LoVo (cell line): ENCODE measurements at regions not wholly inside any gene's neighbourhood (a gene's known extent, or its start where the extent isn't known, plus 50 kb on each side); places are given as distances from the start of the nearest gene placed in this dataset.

Experiments
- DNase-seq: peaks from one replicate; pipeline ENCODE4 v3.0.0-alpha.2; 2016; ENCODE audit warnings: low spot score

GRCh38 chr2:20560011-20560410 lies 90.9 kb downstream of the HS1BP3 start:
- DNase-seq = no peak

DNA sequence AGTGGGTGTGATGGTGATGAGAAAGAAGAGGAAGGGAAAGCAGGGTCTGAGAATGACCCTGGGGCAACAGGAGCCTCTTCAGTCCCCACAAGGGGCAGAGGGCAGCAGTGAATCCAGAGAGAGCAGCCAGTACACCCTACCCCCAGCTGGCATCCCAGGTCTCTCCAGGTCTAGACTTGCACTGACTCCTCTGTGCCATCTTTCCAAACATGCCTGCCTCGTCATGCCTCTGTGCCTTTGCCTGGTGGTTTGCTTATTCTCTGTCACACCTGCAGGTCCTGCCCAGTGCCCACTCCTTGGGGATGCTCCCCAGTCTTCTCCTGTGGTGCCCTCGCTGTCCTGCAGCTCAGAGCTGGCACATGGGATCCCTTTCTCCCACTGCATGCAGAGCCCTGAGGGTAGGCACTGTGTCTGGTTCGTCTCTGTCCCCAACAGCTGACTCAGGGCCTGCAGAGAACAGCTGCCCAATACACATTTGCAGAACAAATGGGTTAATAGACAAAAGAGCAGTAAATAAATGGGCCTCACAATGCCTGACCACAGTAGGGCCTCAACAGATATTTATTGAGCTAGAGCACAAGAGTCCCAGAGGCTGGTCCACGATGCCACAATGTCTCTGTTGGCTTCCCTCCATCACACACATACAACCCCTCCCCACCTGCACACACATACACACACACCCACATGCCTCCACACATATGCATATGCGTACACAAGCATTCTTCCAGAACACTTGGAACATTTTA lies 89.8 kb downstream of the HS1BP3 start:
- DNase-seq = no peak

DNA sequence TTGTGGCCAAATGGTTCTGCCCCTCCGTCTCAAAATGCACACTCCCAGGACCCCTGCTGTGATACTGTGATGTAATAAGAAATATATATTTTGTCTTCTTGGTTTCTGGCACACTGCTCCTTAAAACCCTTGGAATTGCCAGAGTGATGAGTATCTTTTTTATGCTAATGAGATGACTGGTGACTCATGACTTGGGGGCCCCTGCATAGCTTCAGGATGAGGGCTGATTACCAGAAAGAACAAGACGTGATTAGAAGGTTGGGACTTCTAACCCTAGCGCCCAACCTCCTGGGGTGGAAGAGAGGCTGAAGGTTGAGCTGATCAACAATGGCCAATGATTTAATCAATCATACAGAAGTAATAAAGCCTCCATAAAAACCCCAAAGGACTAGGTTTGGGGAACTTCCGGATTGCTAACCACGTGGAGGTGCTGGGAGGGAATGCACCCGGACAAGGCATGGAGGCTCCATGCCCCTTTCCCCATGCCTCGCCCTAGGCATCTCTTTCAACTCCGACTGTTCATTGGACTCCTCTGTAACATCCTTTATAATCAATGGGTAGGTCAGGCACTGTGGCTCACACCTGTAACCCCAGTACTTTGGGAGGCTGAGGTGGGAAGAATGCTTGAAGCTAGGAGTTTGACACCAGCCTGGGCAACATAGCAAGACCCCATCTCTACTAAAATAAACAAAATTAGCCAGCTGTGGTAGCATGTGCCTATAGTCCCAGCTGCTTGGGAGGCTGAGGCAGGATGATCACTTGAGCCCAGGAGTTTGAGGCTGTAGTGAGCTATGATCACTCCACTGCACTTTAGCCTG lies 89.1 kb downstream of the HS1BP3 start:
- no peak for DNase-seq

DNA sequence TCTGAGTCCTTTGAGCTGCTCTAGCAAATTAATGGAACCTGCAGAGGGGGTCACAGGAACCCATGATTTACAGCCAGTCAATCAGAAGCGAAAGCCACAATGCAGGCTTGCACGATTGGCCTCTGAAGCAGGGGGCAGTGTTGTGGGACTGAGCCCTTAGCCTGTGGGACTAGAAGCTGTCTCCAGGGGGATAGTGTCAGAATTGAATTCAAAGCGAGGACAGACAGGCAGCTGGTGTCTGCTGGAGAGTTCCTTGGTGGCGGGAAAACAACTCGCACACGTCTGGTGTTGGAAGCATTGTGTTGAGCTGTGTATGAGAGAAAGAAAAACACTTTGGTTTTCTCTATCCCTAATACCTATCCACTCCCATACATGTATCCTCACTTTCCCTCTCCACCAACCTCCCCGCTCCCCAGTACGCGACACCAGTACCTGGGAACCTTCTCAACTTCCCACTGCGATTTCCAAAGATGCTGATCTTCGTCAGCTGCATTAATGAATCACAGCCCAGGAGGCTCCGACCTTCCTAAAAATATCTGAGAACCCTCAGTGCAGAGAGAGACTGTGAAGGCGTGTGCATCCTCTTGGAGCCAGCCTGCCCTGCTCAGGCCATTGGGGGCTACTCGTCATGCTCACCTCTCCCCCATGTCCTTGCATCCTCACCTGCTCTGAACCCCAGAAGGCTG lies 88.2 kb downstream of the HS1BP3 start:
- DNase-seq = no peak

- DNase-seq = no peak
Observed at GRCh38 chr2:20563251-20563650, 87.6 kb downstream of the HS1BP3 start.

- DNase-seq = no peak
Observed at GRCh38 chr2:20563833-20564232, 87.1 kb downstream of the HS1BP3 start.

GRCh38 chr2:20565101-20565622 lies 85.7 kb downstream of the HS1BP3 start:
- DNase-seq = no peak

GRCh38 chr2:20565623-20566236 lies 85.2 kb downstream of the HS1BP3 start:
- DNase-seq = no peak

GRCh38 chr2:20566331-20566730 lies 84.6 kb downstream of the HS1BP3 start:
- no peak for DNase-seq

- DNase-seq = no peak
Observed at GRCh38 chr2:20567159-20567925, 83.6 kb downstream of the HS1BP3 start.
